Pulmonary artery endothelial cell (primary cell): ENCODE measurements at regions not wholly inside any gene's neighbourhood (a gene's known extent, or its start where the extent isn't known, plus 50 kb on each side); places are given as distances from the start of the nearest gene placed in this dataset.

Experiments used
- DNase-seq: peaks from one replicate; pipeline ENCODE4 v3.0.0-alpha.2; 2011; ENCODE audit warnings: low read depth, low spot score

DNA sequence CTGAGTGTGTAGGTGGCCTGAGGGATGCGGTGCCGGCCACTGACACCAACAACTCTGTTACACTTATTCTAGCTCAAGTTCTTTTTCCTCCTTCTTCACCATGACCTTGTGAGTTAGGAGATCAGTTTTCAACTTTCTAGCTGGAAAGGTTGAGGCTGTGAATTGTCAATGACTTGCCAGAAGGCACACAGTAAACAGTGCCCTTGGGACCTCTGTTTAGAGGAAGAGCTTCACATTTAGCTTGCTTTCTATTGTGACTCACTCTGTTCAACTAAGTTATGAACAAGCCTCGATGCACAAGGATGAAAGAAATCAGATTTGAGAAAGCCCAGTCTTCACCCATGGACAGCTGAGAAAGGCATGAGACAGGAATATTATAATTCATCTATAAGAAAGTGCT, 455.6 kb downstream of the MAFB start:
- no peak for DNase-seq

DNA sequence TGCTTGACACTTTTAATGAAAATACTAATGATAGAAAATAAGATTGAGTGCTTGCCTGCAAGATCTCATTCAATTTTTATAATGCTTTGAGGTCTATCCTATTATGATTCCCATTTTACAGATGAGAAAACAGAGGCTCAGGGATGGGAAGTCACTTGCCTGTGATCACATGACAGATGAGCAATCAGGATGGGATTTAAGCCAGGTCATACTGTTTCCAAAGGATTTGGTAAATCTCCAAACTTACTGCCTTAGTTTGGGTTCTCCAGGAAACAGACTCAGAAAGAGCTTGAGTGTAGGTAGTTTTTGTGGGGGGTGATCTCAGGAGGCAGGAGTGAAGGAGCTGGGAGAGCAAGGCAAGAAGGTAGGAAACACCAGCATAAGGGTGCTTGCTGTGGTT, 456.3 kb downstream of the MAFB start:
- no peak for DNase-seq

DNA sequence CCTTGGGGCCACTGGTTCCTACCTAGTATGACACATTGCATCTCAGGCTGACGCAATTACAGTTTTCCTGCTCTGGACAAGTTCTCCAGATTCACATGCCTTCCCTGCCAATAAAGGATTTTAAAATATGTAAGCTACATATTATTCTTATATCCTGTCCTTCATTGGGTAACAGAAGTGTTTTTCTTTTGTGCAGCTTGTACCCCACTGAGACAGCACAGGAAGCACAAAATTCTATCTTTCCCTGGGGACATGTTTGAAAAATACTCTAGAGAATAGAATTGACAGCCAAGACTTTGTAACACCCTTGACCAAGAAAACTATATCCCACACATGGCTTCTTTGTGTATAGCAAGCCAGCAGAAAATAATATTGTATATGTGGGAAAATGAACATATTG, 456.8 kb downstream of the MAFB start:
- DNase-seq = no peak

DNA sequence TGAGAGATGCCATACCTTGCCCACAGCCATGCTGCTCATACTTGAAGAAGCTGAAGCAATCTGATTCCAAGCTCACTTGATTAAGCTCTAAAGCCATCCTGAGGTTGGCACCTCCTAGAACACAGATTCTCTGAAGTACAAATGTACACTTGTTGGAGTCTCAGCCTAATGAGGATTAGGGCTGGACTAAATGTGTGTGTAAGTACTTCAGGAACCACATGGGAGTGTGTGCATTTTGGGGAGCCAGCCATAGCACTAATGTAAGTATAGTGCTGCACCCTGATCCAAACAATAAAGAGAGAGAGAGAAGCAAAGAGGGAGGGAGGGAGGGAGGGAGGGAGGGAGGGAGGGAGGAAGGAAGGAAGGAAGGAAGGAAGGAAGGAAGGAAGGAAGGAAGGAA, 458.6 kb downstream of the MAFB start:
- DNase-seq = no peak

DNA sequence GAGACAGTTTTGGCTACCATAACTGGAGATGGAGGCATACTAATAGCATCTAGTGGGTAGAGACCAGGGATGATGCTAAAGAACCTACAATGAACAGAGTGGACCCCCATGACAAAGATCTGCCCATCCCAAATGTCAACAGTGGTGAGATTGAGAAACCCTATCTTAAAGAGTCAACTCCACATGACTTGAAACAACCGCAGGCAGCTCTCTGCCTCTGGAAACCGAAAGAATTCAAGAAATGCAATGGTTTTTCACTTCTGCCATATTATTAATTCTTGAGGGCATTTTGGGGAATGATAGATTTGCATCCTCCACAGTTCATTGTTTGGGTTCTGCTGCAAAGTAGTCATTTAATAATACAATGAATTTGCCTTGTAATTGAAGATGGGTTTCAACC, 463.4 kb downstream of the MAFB start:
- DNase-seq = no peak

DNA sequence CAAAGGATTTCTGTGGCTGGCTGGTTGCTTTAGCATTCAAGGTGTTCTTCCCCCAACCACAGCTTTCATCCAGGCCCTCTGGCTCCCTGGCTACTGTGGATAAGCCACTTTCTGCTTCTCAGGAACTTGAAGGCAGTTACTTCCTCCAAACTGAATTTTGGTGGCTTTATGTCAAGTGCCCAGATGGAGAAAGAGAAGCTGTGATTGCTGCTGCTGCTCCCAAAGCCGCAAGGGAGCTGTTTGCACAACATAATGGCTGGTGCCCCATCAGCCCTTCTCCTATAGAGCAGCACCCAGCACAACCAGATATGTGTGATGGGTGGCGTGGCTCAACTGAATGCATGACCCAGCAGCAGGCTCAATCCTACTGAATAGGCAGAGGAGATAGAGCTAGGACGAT, 465.2 kb downstream of the MAFB start:
- no peak for DNase-seq

DNA sequence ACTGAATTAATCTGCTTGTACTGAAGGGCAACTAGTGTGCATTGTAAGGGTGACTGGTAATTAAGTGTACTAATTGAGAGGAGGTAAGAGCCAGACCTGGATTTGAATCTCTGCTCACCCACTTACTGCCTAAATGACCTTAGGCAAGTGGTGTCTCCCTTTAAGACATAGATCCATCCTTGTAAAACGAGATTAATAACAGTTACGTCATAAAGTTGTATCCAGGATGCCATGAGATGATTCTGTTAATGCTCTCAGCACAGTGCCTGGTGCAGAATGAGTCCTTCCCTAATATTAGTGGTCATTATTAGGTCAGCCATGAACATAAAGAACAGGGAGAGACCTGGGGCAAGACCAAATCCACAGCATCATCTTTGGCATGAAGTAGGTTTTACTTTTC, 470.1 kb downstream of the MAFB start:
- DNase-seq = no peak

DNA sequence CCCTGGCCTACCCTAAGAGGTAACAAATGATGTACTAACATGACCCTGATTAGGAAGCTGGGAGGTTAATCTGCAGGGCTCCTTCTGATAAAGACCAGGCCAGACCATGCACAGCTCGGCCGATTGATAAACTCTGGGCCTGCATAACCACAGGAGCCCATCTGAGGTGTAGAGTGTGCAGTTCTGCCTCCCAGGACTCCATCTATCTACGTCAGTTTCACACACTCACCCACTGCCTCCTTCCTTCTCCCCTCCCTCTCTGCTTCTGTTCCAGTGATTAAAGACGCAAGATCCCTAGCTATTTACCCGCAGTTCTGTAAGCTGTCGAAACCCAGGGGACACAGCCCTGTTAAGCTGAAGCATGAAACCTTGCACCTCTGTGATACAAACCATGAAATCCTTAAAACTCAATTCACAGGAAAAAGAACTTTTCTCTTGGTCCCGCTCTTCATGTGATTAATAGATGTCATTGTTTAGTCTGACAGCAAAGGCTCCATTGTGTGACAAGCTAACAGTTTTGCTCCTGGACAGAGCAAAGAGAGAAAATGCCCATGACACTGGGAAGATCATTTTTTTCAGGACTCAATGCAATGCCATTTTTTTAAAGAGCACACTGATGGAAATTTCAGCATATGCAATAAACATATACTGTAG, 470.6 kb downstream of the MAFB start:
- no peak for DNase-seq

DNA sequence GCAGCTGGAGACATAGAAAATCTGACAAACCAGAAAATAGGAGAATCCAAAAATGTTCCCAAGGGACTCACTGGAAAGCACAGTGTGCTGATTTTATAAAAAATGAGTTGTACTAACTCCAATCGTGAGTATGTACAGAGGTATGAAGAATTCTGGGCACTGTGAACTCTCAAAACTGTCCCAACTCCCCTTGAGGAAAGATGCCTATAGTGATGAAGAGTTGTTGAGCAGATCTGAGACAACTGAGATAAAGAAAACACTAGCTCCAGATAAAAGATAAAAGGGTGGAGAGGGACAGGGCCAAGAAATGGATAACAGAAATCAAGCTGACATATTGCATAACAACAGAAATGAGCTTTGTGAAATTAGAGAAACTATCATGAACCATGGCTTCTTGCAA, 481.4 kb downstream of the MAFB start:
- no peak for DNase-seq

DNA sequence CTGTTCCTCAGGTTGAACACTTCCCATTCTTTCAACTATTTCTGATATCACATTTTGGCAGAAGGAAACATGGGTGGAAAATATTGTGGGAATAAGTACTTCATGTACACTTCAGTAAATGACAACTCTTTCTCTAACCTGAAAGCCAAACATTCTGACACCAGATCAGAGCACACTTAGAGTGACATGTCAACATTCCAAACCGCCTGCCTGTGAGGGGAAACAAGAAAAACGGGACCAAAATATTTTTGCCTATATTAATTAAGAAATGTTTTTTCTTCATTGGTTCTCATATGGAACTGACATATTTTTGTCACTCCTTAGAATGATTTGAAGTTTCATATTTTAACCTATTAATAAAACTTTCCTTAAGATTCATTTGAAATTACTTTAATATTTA, 483.1 kb downstream of the MAFB start:
- no peak for DNase-seq

DNA sequence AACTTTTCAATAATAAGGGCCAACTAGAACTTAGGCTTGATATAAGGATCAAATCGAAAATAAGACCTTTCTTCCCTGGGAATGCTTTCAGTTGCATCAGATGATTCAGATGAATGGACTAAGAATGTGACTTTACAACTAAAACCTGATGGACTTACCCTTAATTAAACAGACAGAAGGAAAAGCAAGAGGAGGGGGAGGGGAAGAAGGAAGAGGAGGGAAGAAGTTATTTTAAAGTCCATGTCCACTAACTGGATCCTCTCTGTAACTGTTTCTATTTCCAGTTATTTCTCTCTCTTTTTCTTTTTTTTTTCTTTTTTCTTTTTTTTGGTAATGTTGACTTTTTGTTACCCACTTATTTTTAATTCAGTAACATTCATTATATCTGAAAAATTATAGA, 486.0 kb downstream of the MAFB start:
- DNase-seq = no peak

DNA sequence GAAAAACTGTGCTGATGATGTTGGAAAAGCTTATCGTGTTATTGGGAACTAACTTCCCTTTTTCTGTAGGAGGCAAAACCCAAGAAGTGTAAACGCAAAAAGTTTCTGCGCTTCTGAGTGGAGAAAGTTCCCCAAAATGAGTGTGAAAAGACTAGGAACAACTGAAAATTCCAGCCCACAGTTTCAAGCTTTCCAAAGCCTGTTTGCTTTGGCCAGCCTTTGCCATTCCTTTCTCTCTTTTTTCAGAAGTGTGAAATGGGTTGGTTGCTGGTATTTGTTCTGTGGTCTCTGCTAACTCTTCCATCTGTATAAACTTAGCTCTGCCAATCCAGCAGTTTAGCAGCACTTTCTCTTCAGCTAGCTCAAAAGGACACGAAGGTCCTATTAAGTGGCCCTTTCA, 491.3 kb downstream of the MAFB start:
- no peak for DNase-seq

DNA sequence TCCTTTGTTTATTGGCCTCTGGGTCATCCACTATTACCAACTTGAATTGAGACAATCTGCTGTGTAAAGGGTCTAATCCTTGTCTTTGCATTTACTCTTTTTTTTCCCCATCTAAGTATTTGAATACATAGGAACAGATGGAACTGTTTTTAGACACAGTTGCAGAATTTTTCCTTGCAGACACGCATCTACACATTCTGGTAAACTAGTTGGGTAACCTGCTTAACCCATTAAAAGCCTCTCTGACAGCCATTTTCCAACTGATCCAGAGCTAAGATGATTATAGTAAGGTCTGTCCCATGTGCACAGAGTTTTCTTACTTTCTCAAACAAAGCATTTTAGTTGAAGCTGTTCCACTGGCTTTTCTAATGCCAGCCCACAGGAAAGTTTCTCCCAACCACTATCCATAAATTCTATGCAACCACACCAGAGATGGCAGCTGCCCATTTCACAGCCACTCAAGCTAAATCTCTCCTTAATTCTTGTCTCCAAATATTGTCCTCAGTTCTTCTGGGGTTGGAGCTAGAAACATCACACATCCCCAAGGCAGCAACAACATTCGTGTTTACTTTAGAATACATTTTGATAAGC, 492.1 kb downstream of the MAFB start:
- DNase-seq = no peak

DNA sequence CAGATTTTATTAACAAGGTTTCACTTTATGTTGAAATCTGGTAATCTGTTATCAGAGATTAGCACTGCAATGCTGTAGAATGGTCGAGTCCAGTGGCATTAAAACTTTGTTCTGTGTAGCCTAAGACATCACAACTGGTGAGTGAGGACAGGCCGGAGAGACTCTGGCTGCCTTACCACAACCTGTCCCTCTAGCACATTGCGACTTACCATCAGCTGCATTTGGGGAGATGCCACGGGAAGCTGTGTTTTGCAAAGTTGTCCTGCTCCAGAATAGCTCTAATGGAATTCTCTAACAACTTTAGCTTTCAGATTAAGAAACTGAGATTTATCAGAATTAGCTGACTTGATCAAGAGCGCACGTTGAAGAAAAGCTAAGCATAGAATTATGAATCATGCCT, 493.3 kb downstream of the MAFB start:
- no peak for DNase-seq

DNA sequence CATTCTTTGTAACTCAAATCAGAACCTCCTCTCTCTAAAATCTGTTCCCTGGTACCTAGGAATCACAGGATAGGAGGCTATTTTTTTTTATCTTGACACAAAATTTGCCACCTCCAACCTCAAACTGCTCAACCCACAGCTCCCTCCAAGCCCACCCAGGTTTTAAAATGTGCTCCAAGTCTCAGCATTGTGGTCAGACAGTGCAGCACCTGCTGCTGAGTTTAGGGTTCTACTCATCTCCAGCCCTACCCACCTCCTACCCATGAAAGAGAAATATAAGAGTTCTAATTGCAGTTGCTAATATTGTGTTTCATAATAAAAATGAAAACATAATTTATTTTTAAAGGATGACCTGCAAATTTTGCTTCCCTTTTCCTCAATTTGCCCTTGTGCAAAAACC, 496.5 kb downstream of the MAFB start:
- no peak for DNase-seq

DNA sequence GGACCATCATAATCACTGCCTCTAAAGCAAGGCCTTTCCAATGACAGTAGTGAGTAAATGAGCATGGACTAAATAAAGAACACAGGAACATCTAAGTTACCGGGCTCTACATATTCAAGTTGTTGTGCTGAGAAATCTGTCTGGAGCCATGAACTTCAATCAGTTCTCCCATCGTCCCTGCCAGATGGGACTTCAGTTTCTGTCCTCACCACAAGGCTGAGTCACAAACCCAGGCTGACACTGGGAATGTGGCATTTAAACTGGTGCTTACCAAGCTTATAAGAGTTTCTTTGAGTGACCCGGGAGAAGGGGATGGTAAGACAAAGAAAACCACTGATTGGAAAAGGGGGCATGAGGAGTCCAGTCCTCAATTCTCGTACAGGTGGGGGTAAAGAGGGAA, 497.0 kb downstream of the MAFB start:
- DNase-seq = no peak

DNA sequence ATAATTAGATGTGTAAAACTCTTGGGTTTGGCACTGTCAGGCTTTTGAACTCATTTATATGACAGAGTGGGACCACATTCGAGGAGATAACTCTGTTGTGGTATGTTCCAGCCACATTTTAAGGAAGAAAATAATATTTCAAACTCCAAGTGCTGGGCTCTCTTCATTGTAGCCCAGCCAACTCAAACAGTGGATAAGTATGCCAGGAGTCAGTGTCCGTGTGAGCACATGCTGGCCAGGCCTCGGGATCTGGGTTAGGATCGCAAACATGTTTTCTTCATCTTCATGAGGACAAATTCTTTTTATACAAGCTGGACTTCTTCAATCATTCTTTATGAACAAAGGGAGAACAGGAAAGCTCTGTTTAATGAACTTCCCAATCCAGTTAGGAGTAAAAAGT, 497.5 kb downstream of the MAFB start:
- no peak for DNase-seq

DNA sequence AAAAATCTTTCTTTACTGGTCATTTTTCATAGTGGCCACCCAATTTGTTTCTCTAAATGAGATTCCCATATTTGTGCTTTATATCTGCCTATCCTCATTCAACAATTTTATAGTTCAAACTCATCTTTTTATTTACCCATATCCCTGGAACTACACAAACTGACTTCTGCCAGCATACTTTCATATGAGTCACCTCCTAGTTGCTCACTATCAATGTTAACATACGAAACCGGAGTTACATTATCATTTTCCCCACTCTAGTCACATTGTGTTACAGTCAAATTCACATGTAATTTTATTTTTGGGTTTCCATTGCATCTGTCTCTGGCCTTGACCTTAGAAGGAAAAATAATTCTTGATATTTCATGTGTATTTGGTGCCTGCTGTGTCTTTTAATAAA, 499.4 kb downstream of the MAFB start:
- DNase-seq = no peak

DNA sequence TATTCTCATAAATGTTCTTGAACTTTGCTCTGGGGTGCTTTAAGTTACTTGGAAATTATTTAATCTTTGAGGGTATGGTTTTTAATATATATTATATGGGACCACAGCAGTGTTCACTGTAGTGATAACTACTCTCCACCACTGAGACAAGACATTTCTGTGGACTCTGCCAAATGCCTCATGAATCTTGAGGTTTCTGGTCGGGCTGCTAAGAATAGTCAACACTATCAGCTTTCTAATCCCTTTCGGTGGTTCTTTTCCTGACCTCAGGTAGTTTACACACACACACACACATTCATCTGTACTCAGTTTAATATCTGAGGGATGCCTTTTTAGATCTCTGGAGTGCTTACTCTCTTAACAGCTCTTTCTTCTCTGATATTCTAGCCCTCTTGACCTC, 500.7 kb downstream of the MAFB start:
- DNase-seq = no peak

DNA sequence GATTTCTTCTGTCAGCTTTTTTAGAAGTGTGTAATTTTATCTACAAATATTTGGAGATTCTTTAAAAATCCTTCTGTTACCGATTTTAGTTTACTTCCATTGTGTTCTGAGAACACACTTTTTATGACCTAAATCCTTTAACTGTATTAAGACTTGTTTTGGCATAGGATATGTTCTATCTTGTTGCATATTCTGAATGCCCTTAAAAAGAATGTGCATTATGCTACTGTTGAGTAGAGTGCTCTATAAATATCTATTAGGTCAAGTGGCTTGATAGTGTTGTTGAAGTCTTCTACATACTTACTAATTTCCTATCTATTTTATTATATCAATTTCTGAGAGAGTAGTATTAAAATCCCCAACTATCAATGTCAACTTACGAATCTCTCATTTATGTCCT, 502.2 kb downstream of the MAFB start:
- DNase-seq = no peak

DNA sequence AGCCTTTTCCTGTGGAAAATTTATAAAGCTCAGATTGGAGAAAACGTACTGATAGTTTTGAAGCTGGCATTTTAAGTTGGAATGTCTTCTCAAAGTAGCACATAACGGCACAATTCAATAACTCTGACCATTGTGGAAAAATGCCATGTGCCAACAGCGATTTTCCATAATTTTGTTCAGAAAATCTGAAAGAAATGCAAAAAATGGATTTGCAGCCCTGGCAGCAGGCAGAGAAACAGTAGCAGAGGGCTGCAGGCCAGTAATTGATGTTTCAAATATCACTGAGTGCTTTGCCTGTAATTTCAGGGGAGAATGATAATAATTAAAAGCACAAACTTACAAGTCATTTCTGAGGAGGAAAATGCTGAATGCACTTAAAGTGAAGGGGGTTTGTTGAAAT, 507.4 kb downstream of the MAFB start:
- no peak for DNase-seq

DNA sequence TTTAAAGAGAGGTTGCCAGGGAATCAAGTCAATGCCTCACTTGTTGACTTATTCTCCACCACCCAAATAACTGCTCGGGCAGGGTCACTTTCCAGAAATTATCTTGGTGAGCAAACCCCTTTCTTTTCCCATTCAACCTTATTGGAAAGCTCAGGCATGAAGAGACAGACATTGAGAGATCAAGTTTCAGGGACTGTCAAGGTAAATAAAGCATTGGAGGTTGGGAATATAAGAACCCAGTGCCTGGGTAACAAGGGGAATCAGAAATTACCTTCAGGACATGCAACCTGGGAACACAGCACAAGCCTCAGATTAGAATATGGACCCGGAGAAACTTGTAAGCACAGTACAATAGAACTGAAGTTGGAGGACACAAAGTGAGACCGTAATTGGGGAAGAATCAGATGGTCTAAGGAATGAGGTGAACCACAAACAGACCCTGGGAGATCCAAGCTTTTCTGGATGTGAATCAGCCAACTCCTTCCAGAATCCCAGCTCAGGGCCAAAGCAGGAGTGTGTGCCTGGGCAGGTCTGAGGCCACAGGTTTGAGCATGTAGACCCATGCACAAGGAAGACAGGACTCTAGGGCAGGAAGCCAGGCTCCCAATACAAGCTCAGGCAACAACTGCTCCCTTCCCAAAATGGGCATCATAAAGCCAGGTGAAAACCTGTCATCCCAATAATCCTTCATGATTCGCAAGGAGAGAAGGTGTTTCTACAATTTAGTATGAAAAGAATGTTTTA, 512.8 kb downstream of the MAFB start:
- DNase-seq = no peak

DNA sequence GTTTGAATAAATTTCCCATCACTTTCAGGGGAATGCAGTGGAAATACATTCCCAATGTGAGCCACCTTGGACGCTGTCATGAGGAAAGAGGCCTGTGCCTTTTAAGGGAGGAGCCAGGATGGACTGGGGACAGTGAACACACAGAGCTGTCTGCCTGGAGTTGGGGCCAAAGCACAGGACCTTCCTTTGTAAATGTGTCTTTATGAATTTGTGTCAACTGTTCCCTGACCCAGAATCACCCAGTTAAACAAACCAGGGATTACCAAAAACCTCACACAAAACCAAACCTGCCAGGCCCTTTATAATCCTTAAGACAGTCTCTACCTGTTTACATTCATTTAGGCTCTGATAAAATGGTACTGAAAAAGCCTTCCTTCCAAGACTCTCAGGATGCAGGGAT, 513.7 kb downstream of the MAFB start:
- DNase-seq = no peak
